Retina (tissue), 1 donor: ENCODE measurements at regions not wholly inside any gene's neighbourhood (a gene's known extent, or its start where the extent isn't known, plus 50 kb on each side); places are given as distances from the start of the nearest gene placed in this dataset.
A peak's percentile ranks its signal among the peaks of the same experiment; 100 is the strongest.

ENCODE experiments used
- DNase-seq: peaks from one replicate; pipeline ENCODE4 v3.0.0-alpha.2; 2016

GRCh38 chr18:27685807-27686412 is 491.0 kb downstream of the CDH2 start:
- DNase-seq: peak; percentile 57

- peak; percentile 11 for DNase-seq
These were observed 491.8 kb downstream of the CDH2 start for GRCh38 chr18:27685091-27685490.

DNA sequence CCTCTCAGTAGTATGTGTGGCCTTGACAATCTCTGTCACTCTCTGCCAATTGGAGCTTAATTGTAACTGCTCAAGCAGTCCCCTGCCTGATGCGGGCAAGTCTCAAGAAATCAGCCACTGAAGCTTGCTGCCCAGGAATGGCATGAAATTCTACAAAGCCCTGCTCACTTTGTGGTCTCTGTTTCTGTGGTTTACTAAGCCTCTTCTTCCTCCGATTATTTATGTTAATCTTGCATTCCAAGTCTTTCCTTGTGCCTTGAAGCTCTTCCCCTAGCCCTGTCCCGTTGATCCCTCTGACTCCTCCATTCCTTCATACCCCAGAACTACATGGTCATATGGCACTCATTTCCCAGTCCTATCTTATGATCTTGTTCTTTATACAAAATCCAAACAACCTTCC is 489.3 kb upstream of the CHST9 start:
- no peak for DNase-seq

GRCh38 chr18:27673861-27674260 is 488.8 kb upstream of the CHST9 start:
- no peak for DNase-seq

DNA sequence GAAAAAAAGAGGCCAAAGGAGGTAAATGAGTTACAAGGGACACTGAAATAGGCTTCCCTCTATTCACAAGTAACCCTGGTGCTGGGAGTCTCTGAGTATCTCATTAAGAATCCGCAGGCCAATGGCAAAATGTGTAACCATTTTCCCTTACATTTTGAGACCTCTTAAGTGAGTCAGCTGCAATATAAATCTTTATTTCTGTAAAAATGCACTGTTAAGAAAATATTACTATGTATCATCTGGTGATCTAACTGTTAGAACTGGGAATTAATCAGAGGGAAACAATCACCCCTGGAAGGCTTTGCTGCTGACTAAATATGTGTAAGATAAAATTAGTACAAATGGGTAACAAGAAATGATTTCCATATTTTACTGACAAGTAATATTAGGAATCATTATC is 483.1 kb upstream of the CHST9 start:
- no peak for DNase-seq

DNA sequence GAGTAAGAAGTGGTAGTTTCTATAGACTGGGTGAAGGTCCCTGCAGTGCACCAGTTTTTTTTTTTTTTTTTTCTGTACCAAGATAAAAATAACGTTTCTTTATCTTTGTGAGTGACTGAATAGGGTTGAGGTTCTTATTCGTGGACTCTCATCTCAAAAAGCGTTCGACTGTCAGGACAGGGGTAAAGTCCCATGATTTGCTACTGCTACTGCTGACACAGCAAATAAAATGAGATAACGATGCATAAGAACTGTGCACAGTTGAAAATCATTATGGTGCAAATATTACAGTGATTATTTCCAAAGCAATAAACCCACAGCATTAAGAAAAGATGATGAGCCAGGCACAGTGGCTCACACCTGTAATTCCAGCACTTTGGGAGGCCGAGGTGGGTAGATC is 482.0 kb upstream of the CHST9 start:
- no peak for DNase-seq

- DNase-seq: no peak
These were observed 480.9 kb upstream of the CHST9 start for GRCh38 chr18:27666016-27666415.

DNA sequence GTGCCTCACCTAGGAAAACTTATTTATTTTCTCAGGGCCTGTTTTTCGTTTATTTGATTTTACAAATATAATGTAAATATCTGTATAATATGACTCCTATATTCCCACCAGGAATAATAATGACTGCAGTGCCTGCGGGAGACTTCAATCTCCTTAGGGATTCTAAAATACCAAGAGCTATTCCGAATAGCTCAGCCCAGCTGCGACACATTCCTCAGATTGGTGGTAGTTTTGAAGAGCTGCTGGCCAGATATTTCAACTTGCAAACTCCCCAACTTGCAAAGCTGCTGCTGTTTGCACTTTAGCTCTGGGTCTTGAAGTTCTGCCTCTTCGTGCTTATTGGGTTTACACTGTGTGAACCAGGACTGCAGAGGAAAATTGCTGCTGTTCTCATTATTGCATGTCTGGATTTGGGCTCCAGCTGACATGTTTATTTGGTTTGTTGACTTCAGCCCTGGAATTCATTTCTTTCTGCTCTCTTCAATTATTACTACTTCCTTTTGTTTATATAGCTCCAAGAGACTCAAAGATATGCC is 480.2 kb upstream of the CHST9 start:
- no peak for DNase-seq

GRCh38 chr18:27662949-27663348 is 477.8 kb upstream of the CHST9 start:
- DNase-seq: no peak

DNA sequence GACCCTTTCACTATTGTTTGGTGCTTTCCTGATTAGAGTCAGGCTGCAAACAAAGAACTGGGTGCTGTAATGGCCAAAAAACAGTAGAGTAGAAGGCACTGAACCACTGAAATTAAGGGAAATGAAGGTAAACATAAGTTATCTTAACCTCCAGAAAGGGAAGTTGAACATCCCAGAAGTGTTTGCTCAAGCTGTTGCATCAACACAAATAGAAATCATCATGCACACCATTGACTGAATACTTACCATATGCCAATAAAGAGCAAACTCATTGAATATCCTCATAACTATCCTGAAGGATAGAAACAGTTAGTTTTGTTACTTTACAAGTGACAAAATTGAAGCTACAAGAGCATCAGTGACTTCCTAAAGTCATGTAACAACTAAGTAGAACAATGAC is 477.4 kb upstream of the CHST9 start:
- DNase-seq: no peak

GRCh38 chr18:27661320-27662018 is 476.4 kb upstream of the CHST9 start:
- DNase-seq: peak; percentile 74

- DNase-seq: no peak
These were observed 471.8 kb upstream of the CHST9 start for GRCh38 chr18:27656905-27657304.

- DNase-seq: no peak
These were observed 471.2 kb upstream of the CHST9 start for GRCh38 chr18:27656167-27656778.

GRCh38 chr18:27653247-27653646 is 468.1 kb upstream of the CHST9 start:
- no peak for DNase-seq

GRCh38 chr18:27652480-27653121 is 467.5 kb upstream of the CHST9 start:
- no peak for DNase-seq

GRCh38 chr18:27649621-27650020 is 464.5 kb upstream of the CHST9 start:
- no peak for DNase-seq

DNA sequence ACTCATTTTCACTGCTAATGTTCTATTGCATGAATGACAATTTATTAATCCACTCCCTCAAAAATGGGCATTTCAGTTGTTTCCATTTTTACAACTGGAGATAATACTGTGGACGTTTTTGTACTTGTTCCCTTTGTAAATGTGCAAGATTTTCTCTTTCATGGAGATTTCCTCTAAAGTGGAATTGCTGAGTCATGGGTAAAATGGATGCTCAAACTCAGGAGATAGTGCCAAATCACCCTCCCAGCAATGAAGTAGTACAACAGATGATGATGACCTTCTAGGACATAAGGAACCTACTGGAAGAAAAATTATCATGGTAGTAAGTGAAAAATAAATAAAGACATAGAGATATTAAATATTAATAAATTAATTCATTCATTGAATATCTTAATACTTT is 460.8 kb upstream of the CHST9 start:
- no peak for DNase-seq

- DNase-seq: no peak
These were observed 451.5 kb upstream of the CHST9 start for GRCh38 chr18:27636576-27637085.

GRCh38 chr18:27632706-27633105 is 447.6 kb upstream of the CHST9 start:
- DNase-seq: no peak

GRCh38 chr18:27627927-27628326 is 442.8 kb upstream of the CHST9 start:
- peak; percentile 35 for DNase-seq

DNA sequence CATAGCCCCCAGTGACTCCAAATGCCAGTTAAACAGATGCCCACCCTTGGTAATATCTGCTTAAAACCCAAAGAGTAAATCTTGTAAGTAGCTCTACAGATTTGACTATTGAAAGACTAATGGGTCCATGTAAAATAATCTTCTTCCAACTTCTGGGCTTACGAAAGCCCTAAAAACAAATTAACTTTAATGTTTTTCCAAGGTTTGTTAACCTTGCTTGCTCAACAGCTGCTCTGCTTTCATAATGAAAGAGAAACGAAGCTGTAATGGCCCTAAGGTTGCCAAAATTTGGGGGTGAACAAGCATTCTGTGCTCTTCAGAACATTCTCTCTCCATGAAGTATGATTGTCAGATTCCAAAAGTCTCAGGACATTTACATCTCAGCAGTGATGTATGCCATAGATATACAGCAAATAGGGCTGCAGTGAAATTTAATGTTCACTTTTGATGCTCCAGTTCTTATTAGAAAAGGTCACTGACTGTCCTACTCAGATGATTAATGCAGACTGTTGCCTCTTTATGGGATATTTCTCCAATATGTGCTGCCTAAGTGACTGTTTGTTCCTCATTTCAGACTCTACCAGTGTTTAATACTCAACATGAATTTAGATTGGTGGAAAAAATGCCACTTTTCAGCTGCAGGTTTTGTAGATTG is 436.3 kb upstream of the CHST9 start:
- DNase-seq: no peak

DNA sequence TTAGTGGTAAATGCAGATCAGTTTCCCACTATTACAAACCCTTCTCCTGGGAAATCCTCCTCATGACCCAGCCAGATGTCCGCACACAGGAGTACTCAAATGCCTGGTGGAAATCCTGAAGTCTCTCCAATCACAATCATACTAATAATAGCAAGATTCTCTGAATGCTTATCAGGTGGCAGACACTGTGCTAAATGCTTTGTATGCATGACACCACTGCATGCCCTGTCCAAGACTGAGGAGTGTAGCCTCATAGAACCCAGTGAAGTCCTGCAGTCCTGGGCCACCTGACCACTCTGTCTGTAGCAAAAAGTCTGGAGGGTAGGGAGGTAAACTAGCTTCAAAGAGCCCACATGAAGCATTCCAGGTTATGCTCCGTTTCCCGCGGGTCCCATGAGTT is 434.8 kb upstream of the CHST9 start:
- no peak for DNase-seq
